GM21528 (cell line): ENCODE measurements at regions not wholly inside any gene's neighbourhood (a gene's known extent, or its start where the extent isn't known, plus 50 kb on each side); places are given as distances from the start of the nearest gene placed in this dataset.

Source experiments
- ATAC-seq: cut with Tn5 transposase; IDR thresholded peaks from one replicate; pipeline ENCODE4 v1.9.1; 2021; ENCODE audit warnings: mild to moderate bottlenecking, moderate library complexity; ENCODE audit not compliant: unreplicated experiment, low FRiP score

DNA sequence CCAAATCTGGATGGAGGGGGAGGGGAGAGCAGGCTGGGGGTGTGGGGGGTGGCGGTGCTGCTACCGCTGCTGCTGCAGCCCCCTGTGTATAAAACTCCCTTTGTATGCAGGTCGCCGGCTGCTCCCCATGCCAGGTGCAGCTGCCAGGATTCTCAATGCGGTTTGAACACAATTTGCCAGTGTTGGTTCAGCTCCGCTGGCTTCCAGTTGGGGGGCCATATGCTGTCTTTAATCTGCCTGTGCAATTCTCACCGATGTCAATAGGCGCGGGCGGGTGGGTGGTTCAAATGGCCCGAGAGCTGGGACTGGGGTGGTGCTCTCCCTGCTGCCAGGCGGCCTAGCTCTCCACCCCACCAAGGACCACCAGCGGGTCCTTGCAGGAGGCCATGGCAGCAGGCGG, 257.6 kb downstream of the BCOR start:
- no peak for ATAC-seq

GRCh38 chrX:39840581-39841093, 257.1 kb downstream of the BCOR start:
- ATAC-seq = no peak

DNA sequence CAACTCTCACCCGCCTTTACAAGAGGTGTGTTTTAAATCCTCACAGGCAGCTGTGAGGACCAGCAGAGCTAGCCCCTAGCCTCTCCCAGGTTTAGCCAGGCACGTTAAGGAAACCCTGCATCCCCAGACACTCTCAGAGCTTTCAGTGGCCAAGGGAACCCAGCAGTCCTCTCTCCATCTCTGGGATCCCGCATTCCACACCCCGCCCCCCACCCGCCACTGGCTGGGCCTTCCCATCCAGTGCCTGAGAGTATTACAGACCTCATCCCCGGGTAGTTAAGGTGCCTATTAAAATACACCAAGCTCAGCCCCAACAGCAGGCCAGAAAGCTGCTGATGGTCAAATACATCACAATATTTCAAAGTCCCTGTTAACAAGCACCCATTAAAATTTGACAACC, 256.2 kb downstream of the BCOR start:
- ATAC-seq = no peak

- no peak for ATAC-seq
These were observed 255.3 kb downstream of the BCOR start for GRCh38 chrX:39842281-39842973.

GRCh38 chrX:39843318-39843717, 254.4 kb downstream of the BCOR start:
- ATAC-seq = no peak

DNA sequence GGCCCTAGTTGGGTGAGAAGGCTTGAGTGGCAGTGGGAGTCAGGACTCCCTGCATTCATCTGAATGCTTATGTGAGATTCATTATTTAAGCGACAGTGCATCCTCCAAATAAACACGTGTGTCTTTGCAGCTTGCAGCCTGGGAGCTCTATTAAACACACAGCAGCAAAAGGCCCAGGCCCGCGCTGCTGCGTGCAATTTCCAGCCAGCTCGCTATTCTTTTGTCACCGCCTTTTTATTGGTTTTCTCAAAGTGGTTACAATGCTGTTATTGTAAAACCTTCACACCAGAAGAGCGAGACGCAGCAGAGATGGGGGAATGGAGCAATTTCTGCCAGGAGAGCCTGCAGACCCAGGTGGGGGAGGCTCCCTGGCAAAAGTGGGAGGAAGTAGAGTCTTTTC, 252.5 kb downstream of the BCOR start:
- no peak for ATAC-seq

DNA sequence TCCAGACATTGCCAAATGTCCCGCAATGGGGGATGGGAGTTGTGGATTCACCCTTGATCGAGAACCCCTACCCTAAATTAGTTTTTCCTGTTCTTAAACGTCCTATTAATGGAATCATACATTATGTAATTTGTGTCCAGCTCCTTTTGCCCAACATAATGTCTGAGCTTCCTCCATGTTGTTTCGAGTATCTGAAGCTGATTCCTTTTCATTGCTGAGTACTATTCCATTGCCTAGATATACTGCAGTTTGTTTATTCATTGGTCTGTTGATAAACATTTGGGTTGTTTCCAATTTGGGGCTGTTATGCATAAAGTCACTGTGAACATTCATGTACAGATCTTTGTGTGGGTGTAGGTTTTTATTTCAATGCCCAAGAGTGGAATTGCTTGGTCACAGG, 251.3 kb downstream of the BCOR start:
- ATAC-seq = no peak

DNA sequence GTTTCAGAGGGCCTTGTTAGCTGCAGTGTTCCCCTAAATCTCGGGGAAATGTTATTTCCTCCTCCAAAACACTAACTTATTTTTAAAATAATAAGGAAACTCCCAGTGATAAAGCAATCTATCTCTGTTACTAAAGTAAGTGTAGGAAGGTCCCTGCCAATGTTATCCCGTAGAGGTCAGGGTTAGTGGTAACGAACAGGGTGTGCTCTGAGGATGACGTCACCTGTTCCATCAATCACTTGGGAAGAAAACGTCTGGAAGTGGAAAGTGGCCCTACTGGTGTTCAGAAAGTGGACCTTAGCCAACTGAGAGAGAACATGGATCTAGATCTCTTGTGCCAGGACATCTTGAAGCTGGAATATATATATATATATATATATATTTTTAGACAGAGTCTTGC, 249.5 kb downstream of the BCOR start:
- ATAC-seq = no peak

GRCh38 chrX:39848900-39849299, 248.9 kb downstream of the BCOR start:
- no peak for ATAC-seq

- no peak for ATAC-seq
These were observed 247.5 kb downstream of the BCOR start for GRCh38 chrX:39850209-39850608.

- no peak for ATAC-seq
These were observed 247.1 kb downstream of the BCOR start for GRCh38 chrX:39850630-39851152.

- no peak for ATAC-seq
These were observed 245.9 kb downstream of the BCOR start for GRCh38 chrX:39851745-39852455.

DNA sequence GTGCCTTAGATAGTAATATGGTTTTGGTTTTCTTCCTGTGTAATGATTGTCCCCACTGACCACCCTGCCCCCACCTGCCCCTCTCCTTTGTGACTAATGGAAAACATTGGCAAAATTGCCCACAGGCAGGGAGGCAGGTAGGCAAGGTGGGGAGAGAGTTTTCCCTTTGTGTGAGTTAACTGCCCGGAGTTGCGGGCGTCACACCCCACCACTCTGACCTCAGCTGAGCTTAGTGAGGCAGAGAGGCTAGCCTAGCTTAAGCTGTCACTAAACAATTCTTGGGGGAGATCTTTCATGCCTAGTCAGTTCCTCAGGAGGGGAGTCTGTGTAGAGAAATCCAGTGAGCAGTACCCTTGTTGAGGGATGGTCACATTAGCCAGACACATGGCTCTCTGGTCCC, 245.3 kb downstream of the BCOR start:
- ATAC-seq = no peak

DNA sequence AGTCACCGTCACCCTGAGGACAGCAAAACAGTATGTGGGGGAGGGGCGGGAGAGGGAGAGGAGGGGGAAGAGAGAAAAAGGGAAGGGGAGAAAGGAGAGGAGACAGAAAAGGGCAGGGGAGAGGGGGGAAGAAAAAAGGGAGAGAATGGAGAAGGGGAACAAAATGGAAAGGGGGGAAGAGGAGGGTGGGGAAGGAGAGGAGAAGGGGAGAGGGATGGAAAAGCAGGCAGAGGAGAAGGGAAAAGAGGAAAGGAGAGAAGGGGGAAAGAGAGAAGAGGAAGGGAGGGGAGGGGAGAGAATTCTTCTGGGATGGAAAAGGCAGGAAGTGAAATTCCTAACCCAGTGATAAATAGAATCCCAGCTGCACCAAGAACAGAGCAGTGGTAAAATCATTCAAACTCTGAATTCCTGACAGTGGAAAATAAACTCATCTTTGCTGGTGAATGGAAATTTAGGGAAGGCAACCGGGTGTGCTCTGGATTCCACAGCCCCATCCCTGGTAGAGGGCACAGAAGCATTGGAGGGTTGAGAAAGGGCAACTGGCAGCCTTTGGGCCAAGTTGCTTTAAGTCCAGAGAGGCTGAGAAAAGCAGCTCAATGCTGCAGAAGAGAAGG, 244.2 kb downstream of the BCOR start:
- ATAC-seq = no peak

- ATAC-seq = peak; percentile 69
These were observed 242.7 kb downstream of the BCOR start for GRCh38 chrX:39854772-39855747.

- ATAC-seq = peak; percentile 43
These were observed 242.0 kb downstream of the BCOR start for GRCh38 chrX:39855748-39856129.

GRCh38 chrX:39856472-39857121, 241.2 kb downstream of the BCOR start:
- ATAC-seq = no peak

DNA sequence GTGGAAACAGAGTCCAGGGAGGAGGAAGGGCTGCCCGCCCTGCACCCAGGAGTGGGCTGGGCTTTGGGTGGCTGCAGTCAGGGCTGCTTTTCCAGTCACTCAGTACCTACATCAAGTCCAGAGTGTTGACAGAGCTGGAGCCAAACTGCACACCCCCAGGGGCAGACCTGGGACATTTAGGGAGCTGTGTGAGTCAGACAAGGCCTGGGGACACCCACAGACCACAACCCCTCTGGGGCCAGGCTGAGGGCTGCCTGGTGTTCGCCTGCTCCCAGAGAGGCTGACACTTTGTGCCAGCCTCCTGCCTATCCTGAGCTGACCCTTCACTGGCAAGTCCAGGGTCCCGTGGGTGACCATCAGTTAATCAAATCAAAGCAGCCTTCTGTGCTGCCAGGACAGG, 240.0 kb downstream of the BCOR start:
- no peak for ATAC-seq

- ATAC-seq = peak; percentile 63
These were observed 237.5 kb downstream of the BCOR start for GRCh38 chrX:39859991-39860861.
